ENCODE measurements at regions not wholly inside any gene's neighbourhood (a gene's known extent, or its start where the extent isn't known, plus 50 kb on each side); places are given as distances from the start of the nearest gene placed in this dataset.

- CTCF ChIA-PET = interaction anchor here (0.6 kb wide), 1 partner anchor 118 kb away, joined by 3 read pairs; no protein-coding TSS in a partner anchor
Observed at GRCh38 chr20:61112515-61112914, 139.5 kb upstream of the CDH4 start.

GRCh38 chr20:61113731-61114130 lies 138.3 kb upstream of the CDH4 start:
- Histone ChIP-seq H3K4me1 (ENCODE audit: control insufficient read depth, insufficient read depth, low read length) (no peaks in the 10 kb centered on the region), H3K36me3 (ENCODE audit: control insufficient read depth in 2 of 2, insufficient read depth in 1 of 2, low read length in 2 of 2) (no peaks in the 10 kb centered on the region), H3K9me3 (ENCODE audit: control insufficient read depth, insufficient read depth, low read depth, low read length) (no peaks in the 10 kb centered on the region), H3K27ac (ENCODE audit: extremely low read depth, low read depth, low read length) (no peak overlapping the region), H3K4me3 (ENCODE audit: low read depth, low read length) (no peak overlapping the region)
- TF ChIP-seq ZNF624 (tag by site-specific recombination; IDR thresholded peaks at IDR 0.05) (no peak), ZNF362 (tag by site-specific recombination; IDR thresholded peaks at IDR 0.05) (no peak), ZNF280C (tag by site-specific recombination; IDR thresholded peaks at IDR 0.05) (no peak), ZSCAN23 (tag by site-specific recombination; IDR thresholded peaks at IDR 0.05) (no peak), ZBTB20 (tag by site-specific recombination; IDR thresholded peaks at IDR 0.05) (no peak), ZNF707 (tag by site-specific recombination; IDR thresholded peaks at IDR 0.05) (no peak), ZNF266 (tag by site-specific recombination; IDR thresholded peaks at IDR 0.05; ENCODE audit: low read depth) (no peak), ZNF473 (tag by site-specific recombination; IDR thresholded peaks at IDR 0.05) (no peak), GLI4 (tag by site-specific recombination; IDR thresholded peaks at IDR 0.05) (no peak), ZNF660 (tag by site-specific recombination; IDR thresholded peaks at IDR 0.05) (no peak), GLIS1 (tag by site-specific recombination; IDR thresholded peaks at IDR 0.05) (no peak), PRDM10 (tag by site-specific recombination; IDR thresholded peaks at IDR 0.05) (no peak), ZNF354C (tag by site-specific recombination; IDR thresholded peaks at IDR 0.05; ENCODE audit: borderline replicate concordance, low read depth) (no peak), PRDM2 (tag by site-specific recombination; IDR thresholded peaks at IDR 0.05; ENCODE audit: borderline replicate concordance) (no peak)
- ChIA-PET CTCF (no interaction called here), POLR2A (no interaction called here)

More at GRCh38 chr20:61112515-61112914, 139.5 kb upstream of the CDH4 start:
- no peak overlapping the region for H3K27ac ChIP-seq (ENCODE audit: extremely low read depth, low read depth, low read length)
- H3K4me1 ChIP-seq (ENCODE audit: control insufficient read depth, insufficient read depth, low read length) = no peaks in the 10 kb centered on the region
- TF ChIP-seq ZNF610 (tag by site-specific recombination; IDR thresholded peaks at IDR 0.05; ENCODE audit: borderline replicate concordance) (no peak), ZNF423 (tag by site-specific recombination; IDR thresholded peaks at IDR 0.05) (no peak), ZNF580 (tag by site-specific recombination; IDR thresholded peaks at IDR 0.05) (no peak), OSR2 (tag by site-specific recombination; IDR thresholded peaks at IDR 0.05) (no peak), BCL11A (tag by site-specific recombination; IDR thresholded peaks at IDR 0.05; ENCODE audit: low read depth) (no peak), BCL11B (tag by site-specific recombination; IDR thresholded peaks at IDR 0.05; ENCODE audit: low read depth) (no peak), ZBTB26 (tag by site-specific recombination; optimal IDR thresholded peaks at IDR 0.05) (no peak), ZNF155 (tag by site-specific recombination; IDR thresholded peaks at IDR 0.05) (no peak)
- H3K9me3 ChIP-seq (ENCODE audit: control insufficient read depth, insufficient read depth, low read depth, low read length) = no peaks in the 10 kb centered on the region
- no peaks in the 10 kb centered on the region for H3K36me3 ChIP-seq (ENCODE audit: control insufficient read depth in 2 of 2, insufficient read depth in 1 of 2, low read length in 2 of 2)
- no peak overlapping the region for H3K4me3 ChIP-seq (ENCODE audit: low read depth, low read length)
- POLR2A ChIA-PET = no interaction called here

Data from HEK293 (cell line).